Neural progenitor cell (in vitro differentiated cells): ENCODE measurements at regions not wholly inside any gene's neighbourhood (a gene's known extent, or its start where the extent isn't known, plus 50 kb on each side); places are given as distances from the start of the nearest gene placed in this dataset.

ENCODE experiments used
- CTCF ChIP-seq: fragments of 200-600 bp; sonication (generic); IDR thresholded peaks from 2 replicates; pipeline ENCODE4 v1.5.1; 2017; ENCODE audit warnings: antibody characterized with exemption, mild to moderate bottlenecking
- EZH2phosphoT487 ChIP-seq: fragments of 200-600 bp; sonication (generic); IDR thresholded peaks from 2 replicates; pipeline ENCODE4 v1.6.1; 2017; ENCODE audit warnings: antibody characterized with exemption

- TF ChIP-seq CTCF (no peak), EZH2phosphoT487 (no peak)
These were observed 402.6 kb downstream of the SAMD5 start for GRCh38 chr6:147911057-147911456.
